ENCODE measurements at regions not wholly inside any gene's neighbourhood (a gene's known extent, or its start where the extent isn't known, plus 50 kb on each side); places are given as distances from the start of the nearest gene placed in this dataset.

DNA sequence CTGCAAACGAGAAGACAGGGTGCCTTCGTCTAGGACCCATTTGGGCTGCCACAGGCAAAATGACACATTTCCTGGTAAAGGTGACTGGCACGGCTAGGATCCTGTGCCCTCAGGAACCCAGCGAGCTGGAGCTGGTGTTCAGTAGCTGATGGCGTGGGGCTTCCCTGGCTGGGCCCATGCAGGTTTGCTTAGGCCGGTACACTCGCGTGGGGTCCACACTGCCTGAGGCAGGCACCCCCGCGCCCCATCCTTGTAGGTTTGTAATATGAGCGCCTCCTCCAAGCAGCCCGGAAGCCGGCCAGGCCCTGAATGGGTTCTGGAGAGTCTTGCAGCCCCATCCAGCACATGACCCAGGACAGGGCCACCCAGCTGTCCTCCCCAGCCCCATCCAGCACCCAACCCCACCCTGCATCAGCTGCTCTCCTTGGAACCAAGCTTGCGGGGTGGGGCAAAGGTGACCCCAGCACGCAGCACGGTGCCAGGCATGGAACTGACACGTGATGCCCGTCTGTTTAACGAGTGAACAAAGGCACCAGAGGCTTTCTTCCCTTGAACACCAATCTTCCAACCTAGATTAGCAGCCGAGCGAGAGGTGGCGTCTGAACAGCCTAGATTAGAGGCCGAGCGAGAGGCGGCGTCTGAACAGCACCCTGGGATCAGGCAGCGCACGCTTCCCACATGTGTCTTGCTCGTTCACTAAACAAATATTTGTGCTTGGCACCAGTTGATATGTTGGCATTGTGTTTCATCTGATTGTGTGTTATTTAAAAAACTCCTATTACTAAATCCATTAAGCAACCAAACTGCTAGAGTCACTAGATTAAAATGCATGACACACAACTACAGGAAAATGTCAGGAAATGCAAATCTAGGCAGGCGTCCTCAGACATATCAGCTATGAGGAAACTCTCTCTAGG lies 112.1 kb downstream of the DLL1 start:
- TF ChIP-seq, protein P1, sequence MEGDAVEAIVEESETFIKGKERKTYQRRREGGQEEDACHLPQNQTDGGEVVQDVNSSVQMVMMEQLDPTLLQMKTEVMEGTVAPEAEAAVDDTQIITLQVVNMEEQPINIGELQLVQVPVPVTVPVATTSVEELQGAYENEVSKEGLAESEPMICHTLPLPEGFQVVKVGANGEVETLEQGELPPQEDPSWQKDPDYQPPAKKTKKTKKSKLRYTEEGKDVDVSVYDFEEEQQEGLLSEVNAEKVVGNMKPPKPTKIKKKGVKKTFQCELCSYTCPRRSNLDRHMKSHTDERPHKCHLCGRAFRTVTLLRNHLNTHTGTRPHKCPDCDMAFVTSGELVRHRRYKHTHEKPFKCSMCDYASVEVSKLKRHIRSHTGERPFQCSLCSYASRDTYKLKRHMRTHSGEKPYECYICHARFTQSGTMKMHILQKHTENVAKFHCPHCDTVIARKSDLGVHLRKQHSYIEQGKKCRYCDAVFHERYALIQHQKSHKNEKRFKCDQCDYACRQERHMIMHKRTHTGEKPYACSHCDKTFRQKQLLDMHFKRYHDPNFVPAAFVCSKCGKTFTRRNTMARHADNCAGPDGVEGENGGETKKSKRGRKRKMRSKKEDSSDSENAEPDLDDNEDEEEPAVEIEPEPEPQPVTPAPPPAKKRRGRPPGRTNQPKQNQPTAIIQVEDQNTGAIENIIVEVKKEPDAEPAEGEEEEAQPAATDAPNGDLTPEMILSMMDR (IDR thresholded peaks at IDR 0.05; ENCODE audit: low read depth, low read length): no peak
- Histone ChIP-seq H3K9me3 (ENCODE audit: control insufficient read depth, insufficient read depth, low read length) (peaks cover 85% of the 10 kb centered on the region), H3K4me3 (ENCODE audit: low read depth, low read length) (no peak overlapping the region), H3K27ac (ENCODE audit: low read depth, low read length) (no peak overlapping the region), H3K27me3 (ENCODE audit: control insufficient read depth, insufficient read depth, low read length) (no peaks in the 10 kb centered on the region)
- no peak for DNase-seq (ENCODE audit: low read depth, low spot score)
- ChIA-PET POLR2A (no interaction called here), CTCF (no interaction called here)

DNA sequence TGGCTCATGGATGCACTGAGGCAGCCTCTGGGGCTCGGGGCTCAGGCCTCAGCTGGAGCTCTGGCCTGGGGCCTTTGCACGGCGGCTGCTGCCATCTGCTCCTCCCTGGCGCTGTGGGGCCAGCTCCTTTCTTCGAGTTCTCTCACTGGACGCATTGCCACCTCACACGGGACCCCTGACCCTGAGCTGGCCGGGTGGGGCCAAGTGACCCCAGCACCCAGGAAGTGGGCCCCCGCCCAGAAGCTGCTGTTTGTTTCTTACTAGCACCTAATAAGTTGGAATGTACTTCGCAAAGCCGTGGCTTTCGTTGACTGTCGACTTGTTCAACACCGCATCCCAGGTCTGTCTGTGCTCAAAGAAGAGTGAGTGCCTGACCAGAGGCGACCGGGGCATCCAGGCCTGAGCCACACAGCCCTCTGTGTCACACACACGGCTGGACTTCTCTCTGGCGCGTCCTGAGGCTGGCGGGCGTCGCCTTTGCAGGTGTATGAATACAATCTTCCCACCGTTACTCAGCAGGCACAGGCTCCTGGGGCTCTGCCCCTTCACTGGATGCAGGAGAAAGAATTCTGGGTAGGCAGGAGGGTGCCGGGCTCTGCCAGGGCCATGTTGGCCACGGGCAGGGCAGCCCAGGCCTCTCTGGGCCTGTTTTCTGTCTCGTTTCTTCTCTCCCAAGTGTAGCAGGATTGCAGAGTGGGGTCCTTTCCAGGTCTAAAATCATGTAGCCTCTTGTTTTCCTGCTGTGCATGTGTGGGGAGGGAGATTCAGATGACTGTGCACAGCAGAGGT lies 112.9 kb downstream of the DLL1 start:
- ChIA-PET POLR2A (no interaction called here), CTCF (no interaction called here)
- no peak for DNase-seq (ENCODE audit: low read depth, low spot score)
- H3K27me3 ChIP-seq (ENCODE audit: control insufficient read depth, insufficient read depth, low read length): no peaks in the 10 kb centered on the region
- no peak overlapping the region for H3K4me3 ChIP-seq (ENCODE audit: low read depth, low read length)
- H3K9me3 ChIP-seq (ENCODE audit: control insufficient read depth, insufficient read depth, low read length): peaks cover 90% of the 10 kb centered on the region
- TF ChIP-seq, protein P1 (IDR thresholded peaks at IDR 0.05; ENCODE audit: low read depth, low read length): no peak
- H3K27ac ChIP-seq (ENCODE audit: low read depth, low read length): no peak overlapping the region

DNA sequence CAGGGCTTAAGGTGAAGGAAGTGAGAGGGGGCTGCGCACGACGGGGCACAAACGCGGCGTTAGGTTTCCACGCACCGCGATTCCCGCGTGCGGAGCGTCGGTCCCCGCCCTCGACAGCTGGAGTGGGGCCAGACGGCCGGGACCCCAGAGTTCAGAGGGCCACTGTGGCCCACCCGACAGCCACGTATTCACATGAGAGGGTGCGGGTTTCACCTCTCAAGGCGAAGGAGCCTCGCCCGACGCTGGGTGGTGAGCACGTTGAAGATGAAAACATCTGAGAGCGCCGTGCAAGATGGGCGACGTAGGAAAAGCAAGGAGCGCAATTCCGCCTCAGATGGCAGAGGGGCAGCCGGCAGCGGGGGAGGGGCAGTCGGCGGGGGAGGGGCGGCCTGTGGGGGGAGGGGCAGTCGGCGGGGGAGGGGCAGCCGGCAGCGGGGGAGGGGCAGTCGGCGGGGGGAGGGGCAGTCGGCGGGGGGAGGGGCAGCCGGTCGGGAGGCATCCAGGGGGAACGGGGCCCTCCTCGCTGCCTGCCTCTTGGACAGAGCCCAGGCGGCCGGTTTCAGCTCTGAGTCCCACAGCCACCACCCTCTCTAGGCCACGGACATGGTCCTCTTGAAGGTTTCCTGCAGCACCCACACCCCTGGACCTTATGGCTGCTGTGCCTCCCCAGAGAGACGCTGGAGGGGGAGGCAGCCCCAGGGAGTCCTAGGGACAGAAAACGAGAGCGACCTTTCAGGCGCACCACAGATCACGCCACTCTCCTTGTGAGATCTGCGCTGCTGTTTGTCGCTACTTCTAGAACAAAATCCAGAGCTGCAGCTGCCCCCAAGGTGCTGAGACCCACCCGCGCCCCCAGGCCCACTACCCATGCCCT lies 113.7 kb downstream of the DLL1 start:
- TF ChIP-seq, protein P1 (IDR thresholded peaks at IDR 0.05; ENCODE audit: low read depth, low read length): no peak
- H3K27ac ChIP-seq (ENCODE audit: low read depth, low read length): no peak overlapping the region
- H3K27me3 ChIP-seq (ENCODE audit: control insufficient read depth, insufficient read depth, low read length): no peaks in the 10 kb centered on the region
- ChIA-PET CTCF (no interaction called here), POLR2A (no interaction called here)
- H3K9me3 ChIP-seq (ENCODE audit: control insufficient read depth, insufficient read depth, low read length): peaks cover 88% of the 10 kb centered on the region
- H3K4me3 ChIP-seq (ENCODE audit: low read depth, low read length): no peak overlapping the region
- DNase-seq (ENCODE audit: low read depth, low spot score): no peak

DNA sequence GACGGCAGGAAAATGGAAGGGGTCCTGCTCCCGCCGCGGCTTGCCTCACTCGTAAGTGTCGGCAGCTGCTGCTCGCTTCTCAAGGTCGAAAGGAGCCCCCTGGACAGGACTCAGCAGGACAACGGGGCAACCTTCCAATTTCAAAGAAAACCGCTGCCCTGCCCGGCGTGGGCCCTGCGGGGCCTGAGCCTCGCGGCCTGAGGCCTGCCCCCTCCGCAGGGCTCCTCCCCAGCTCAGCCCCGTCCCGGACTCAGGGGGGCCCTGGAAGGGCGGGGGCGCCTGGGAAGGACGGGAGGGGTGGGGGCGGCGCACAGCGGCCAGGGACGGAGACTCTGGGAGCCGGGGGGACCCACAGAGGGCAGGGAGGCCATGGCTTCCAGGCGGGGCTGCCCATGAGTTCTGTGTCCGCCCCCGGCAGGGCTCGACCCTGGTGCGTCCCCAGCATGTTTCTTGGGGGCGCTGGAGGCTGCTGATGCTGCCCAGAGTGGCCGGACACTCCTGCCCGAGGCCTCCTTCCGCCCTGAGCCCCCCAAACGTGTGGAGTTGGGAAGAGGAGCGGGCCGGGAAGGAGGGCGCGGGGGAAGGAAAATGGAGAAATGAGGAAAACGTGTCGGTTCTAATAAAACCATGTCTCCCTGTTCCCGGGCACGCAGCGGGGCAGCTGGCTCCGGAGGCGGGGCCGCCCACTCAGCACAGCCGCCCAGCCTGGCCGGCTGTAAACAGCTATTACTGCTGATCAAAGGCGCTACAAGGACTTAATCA lies 114.6 kb downstream of the DLL1 start:
- Histone ChIP-seq H3K27me3 (ENCODE audit: control insufficient read depth, insufficient read depth, low read length) (no peaks in the 10 kb centered on the region), H3K27ac (ENCODE audit: low read depth, low read length) (no peak overlapping the region), H3K4me3 (ENCODE audit: low read depth, low read length) (no peak overlapping the region), H3K9me3 (ENCODE audit: control insufficient read depth, insufficient read depth, low read length) (peaks cover 80% of the 10 kb centered on the region)
- POLR2A ChIA-PET: no interaction called here
- CTCF ChIA-PET: no interaction called here
- DNase-seq (ENCODE audit: low read depth, low spot score): no peak
- TF ChIP-seq, protein P1 (IDR thresholded peaks at IDR 0.05; ENCODE audit: low read depth, low read length): no peak
